Epidermal melanocyte (primary cell): ENCODE measurements at regions not wholly inside any gene's neighbourhood (a gene's known extent, or its start where the extent isn't known, plus 50 kb on each side); places are given as distances from the start of the nearest gene placed in this dataset.
"Not testable (repeated sequence)": the region's sequence is repeated elsewhere in the genome, so short reads cannot be mapped to it uniquely, and the experiment has no call there.

Source experiments
- DNase-seq: peaks from one replicate; pipeline ENCODE4 v3.0.0; 2011; ENCODE audit warnings: low spot score; ENCODE audit not compliant: insufficient read length

DNA sequence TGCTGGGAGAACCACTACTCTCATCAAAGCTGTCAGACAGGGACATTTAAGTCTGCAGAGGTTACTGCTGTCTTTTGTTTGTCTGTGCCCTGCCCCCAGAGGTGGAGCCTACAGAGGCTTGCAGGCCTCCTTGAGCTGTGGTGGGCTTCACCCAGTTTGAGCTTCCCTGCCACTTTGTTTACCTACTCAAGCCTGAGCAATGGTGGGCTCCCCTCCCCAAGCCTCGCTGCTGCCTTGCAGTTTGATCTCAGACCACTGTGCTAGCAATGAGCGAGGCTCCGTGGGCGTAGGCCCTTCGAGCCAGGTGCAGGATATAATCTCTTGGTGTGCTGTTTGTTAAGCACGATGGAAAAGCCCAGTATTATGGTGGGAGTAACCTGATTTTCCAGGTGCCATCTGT lies 67.5 kb upstream of the TBX18 start:
- not testable (repeated sequence) for DNase-seq

DNA sequence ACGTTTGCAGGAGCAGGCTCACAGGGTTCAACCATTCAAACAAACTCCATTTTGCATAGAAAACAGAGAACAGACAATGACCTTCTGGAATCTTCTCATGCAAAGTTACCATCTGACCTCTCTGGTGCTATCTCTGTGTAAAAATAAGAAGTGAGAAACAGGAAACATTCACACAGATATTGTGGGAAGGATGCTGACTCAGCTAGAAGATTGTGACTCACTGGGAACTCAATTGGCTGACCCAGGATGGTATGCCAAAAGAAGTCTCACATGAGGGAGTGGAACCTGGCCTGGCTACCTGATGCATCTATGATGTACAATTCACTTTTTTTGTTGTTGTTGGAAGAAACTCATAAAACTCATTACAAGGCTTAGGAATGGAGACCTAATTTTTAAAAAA lies 61.1 kb upstream of the TBX18 start:
- no peak for DNase-seq

DNA sequence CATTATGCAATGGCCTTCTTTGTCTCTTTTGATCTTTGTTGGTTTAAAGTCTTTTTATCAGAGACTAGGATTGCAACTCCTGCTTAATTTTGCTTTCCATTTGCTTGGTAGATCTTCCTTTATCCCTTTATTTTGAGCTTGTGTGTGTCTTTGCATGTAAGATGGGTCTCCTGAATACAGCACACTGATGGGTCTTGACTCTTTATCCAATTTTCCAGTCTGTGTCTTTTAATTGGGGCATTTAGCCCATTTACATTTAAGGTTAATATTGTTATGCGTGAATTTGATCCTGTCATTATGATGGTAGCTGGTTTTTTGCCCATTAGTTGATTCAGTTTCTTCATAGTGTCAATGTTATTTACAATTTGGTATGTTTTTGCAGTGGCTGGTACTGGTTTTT lies 56.9 kb upstream of the TBX18 start:
- DNase-seq: not testable (repeated sequence)

DNA sequence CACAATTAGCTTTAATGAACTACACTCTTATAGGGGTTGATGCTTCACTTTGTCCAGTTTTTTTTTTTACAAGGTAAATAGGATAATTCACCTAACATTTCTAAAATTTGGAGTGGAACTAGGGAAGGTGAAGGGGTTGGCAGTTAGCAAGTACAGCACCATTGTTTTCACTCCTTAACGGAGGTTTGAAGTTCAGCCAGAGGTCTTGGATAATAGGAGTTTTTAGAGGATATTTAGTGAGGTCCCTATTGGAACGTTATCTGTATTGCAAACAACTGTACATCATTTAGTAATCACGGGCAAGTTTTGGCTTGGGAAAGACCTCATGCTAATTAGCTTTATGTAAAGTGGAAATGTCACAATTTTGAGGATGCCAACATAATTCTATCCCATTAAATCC lies 52.3 kb upstream of the TBX18 start:
- no peak for DNase-seq

DNA sequence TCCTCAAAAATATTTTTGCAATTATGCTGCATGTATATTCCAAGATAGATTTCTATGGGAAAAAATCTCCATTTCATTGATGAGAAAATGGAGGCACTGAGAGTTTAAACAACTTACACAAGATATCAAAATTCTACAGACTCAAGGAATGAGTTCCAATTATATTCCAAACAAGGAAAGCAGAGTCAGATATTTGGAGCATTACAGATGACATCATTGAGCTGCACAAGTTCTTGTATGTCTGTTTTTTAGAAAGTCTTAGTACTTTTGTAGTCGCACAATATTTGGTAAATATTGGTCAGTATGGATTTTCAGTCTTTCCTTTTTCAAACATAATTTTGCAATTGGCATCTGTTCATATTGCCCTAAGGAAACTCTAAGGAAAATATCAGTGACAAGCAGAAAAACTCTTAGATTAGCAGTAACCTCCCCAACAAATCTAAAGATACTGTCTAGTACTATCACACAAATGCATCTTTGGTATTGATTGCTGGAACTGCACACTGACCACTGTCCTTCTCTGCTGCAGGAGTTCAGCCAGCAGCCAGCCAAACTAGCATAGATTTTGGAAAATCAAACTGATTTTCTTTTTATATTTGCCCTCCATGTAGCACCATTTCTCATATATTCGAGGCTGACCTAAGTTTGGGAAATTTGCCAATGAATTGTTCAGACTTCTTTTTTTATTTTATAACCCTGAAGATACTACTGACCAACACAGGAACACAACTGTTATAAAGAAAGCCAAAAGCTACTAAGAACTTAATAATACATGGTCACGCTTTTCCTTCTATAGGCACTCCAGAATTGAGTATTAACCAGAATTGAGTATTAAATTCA lies 51.7 kb upstream of the TBX18 start:
- no peak for DNase-seq
